Ishikawa (cell line): ENCODE measurements at regions not wholly inside any gene's neighbourhood (a gene's known extent, or its start where the extent isn't known, plus 50 kb on each side); places are given as distances from the start of the nearest gene placed in this dataset.

Experiments
- CEBPB ChIP-seq: IDR thresholded peaks from 2 replicates; pipeline ENCODE4 v1.6.1; 2012
- CREB1 ChIP-seq: IDR thresholded peaks from 2 replicates; pipeline ENCODE4 v1.6.1; 2012; ENCODE audit warnings: low read depth
- EGR1 ChIP-seq: IDR thresholded peaks from 2 replicates; pipeline ENCODE4 v1.6.1; 2012
- EP300 ChIP-seq: IDR thresholded peaks from 2 replicates; pipeline ENCODE4 v1.6.1; 2012; ENCODE audit warnings: borderline replicate concordance
- FOXM1 ChIP-seq: IDR thresholded peaks from 2 replicates; pipeline ENCODE4 v1.6.1; 2012; ENCODE audit warnings: low read depth, borderline replicate concordance
- NFIC ChIP-seq: IDR thresholded peaks from 2 replicates; pipeline ENCODE4 v1.6.1; 2012
- RAD21 ChIP-seq: IDR thresholded peaks from 2 replicates; pipeline ENCODE4 v1.6.1; 2012; ENCODE audit warnings: low read depth
- TAF1 ChIP-seq: IDR thresholded peaks from 2 replicates; pipeline ENCODE4 v1.6.1; 2012; ENCODE audit warnings: low read depth, mild to moderate bottlenecking
- TCF12 ChIP-seq: IDR thresholded peaks from 2 replicates; pipeline ENCODE4 v1.6.1; 2012; ENCODE audit warnings: low read depth
- TEAD4 ChIP-seq: IDR thresholded peaks from 2 replicates; pipeline ENCODE4 v1.6.1; 2012
- YY1 ChIP-seq: IDR thresholded peaks from 2 replicates; pipeline ENCODE4 v1.6.1; 2012; ENCODE audit warnings: low read depth
- ZBTB7A ChIP-seq: IDR thresholded peaks from 2 replicates; pipeline ENCODE4 v1.6.1; 2012; ENCODE audit warnings: low read depth
- TF ChIP-seq, protein P1 (sequence below): IDR thresholded peaks from 2 replicates; pipeline ENCODE4 v1.6.1; 2012
- TF ChIP-seq, protein P2 (sequence below): IDR thresholded peaks from 2 replicates; pipeline ENCODE4 v1.6.1; 2012; ENCODE audit warnings: low read depth, mild to moderate bottlenecking
- TF ChIP-seq, protein P3 (sequence below): IDR thresholded peaks from 2 replicates; pipeline ENCODE4 v1.6.1; 2012

DNA sequence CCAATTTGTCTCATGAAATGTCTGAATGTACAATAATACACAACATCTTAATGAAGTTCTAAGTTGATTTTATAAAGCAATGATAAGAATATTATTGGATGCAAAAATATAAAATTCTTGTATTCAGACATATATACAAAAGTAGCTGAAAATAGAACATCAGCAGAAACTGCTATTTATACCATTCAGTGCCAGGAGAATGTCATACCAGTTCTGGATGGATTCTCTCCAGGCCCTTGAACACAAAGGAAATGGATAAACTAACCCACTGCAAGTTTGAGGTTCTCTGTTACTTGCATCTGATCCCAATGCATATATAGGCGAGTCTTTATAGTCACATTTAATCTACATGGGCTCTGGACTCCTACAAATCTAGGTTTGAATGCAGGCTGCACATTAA lies 126.3 kb upstream of the KLF3 start:
- TF ChIP-seq CREB1: no peak
- TF ChIP-seq FOXM1: no peak
- TF ChIP-seq CEBPB: no peak
- TF ChIP-seq, protein P1, sequence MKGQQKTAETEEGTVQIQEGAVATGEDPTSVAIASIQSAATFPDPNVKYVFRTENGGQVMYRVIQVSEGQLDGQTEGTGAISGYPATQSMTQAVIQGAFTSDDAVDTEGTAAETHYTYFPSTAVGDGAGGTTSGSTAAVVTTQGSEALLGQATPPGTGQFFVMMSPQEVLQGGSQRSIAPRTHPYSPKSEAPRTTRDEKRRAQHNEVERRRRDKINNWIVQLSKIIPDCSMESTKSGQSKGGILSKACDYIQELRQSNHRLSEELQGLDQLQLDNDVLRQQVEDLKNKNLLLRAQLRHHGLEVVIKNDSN: no peak
- no peak for TF ChIP-seq TCF12
- TF ChIP-seq, protein P2, sequence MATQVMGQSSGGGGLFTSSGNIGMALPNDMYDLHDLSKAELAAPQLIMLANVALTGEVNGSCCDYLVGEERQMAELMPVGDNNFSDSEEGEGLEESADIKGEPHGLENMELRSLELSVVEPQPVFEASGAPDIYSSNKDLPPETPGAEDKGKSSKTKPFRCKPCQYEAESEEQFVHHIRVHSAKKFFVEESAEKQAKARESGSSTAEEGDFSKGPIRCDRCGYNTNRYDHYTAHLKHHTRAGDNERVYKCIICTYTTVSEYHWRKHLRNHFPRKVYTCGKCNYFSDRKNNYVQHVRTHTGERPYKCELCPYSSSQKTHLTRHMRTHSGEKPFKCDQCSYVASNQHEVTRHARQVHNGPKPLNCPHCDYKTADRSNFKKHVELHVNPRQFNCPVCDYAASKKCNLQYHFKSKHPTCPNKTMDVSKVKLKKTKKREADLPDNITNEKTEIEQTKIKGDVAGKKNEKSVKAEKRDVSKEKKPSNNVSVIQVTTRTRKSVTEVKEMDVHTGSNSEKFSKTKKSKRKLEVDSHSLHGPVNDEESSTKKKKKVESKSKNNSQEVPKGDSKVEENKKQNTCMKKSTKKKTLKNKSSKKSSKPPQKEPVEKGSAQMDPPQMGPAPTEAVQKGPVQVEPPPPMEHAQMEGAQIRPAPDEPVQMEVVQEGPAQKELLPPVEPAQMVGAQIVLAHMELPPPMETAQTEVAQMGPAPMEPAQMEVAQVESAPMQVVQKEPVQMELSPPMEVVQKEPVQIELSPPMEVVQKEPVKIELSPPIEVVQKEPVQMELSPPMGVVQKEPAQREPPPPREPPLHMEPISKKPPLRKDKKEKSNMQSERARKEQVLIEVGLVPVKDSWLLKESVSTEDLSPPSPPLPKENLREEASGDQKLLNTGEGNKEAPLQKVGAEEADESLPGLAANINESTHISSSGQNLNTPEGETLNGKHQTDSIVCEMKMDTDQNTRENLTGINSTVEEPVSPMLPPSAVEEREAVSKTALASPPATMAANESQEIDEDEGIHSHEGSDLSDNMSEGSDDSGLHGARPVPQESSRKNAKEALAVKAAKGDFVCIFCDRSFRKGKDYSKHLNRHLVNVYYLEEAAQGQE: no peak
- TF ChIP-seq TEAD4: no peak
- TF ChIP-seq NFIC: no peak
- no peak for TF ChIP-seq EGR1
- TF ChIP-seq, protein P3, sequence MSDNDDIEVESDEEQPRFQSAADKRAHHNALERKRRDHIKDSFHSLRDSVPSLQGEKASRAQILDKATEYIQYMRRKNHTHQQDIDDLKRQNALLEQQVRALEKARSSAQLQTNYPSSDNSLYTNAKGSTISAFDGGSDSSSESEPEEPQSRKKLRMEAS: no peak
- no peak for TF ChIP-seq TAF1
- TF ChIP-seq EP300: no peak
- TF ChIP-seq YY1: no peak
- no peak for TF ChIP-seq ZBTB7A
- no peak for TF ChIP-seq RAD21

DNA sequence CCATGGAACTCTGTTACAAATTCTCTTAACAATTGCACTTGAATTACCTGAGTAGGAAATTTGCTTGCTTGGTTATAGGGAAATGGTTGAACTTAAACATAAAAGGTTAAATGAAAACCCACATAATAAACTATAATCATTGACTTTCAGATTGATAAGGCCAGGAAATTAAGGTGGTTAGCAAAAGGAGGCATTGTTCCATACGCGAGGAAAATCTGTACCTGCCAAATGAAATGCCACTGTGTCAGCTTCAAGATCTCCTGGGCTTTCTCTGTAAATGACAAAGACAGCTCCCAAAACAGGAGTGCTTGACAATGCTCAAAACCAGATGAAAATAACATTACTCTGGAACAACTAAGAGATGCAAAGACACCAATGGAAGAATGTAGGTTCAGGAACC lies 125.5 kb upstream of the KLF3 start:
- TF ChIP-seq TAF1 (no peak), CEBPB (no peak), EGR1 (no peak), TCF12 (no peak)
- TF ChIP-seq, protein P2: no peak
- TF ChIP-seq, protein P1: no peak

DNA sequence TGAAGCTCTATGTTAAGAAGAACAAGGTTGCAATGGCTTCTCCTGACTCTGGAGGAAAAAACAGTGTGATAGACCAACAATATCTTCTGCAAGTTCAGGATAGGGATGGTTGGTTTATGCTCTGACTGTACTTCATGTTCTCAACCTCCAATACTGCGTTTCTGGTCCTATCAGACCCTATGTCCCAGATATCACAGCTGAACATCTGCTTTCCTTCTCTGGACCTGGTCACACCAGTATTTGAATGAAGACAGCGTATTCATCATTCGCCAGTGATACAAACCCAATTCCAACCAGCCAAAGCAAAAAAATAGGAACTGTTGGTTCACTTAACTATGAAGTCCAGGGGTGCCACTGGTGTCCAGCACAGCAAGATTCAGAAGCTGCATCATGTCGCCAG lies 124.5 kb upstream of the KLF3 start:
- no peak for TF ChIP-seq ZBTB7A
- TF ChIP-seq TEAD4: no peak
- TF ChIP-seq TCF12: no peak

DNA sequence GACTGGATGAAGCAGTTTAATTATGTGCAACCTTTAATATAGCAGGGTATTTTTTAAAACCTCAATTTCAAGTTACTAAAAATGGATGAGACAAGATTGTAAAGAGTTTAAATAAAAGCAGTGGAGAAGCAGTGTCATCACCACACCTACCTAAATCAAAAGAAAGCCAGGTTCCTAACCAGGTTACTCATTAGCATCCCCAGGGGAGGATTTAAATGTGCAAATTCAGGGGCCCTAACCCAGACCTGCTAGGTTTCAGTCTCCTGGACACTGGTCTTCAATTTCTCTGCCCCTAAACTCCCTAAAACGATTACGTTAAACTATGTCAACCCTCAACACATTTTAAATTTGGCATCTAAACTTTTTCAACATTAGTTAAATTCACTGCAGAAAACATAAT lies 116.9 kb upstream of the KLF3 start:
- TF ChIP-seq CEBPB: no peak

DNA sequence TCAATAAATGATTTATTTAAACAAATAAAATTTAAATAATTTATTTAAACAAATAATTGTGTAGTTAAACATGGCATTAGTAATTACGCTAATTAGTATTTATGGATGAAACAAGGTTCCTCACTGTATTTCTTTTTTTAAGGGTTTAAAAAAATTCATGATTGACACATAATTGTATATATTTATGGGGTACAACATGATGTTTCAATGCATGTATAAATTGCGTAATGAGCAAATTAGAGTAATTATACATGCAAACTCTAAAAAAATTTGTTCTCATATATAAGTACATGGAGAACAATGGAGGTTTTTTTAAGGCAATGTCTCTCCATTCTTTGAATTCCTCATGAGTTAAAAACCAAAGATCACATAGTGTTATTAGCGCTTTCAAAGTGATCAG lies 115.7 kb upstream of the KLF3 start:
- TF ChIP-seq, protein P2: no peak
- TF ChIP-seq ZBTB7A: no peak
- TF ChIP-seq CREB1: no peak
- TF ChIP-seq RAD21: no peak
- no peak for TF ChIP-seq CEBPB
- TF ChIP-seq, protein P1: no peak
- TF ChIP-seq, protein P3: no peak
- TF ChIP-seq EGR1: no peak
- no peak for TF ChIP-seq TEAD4
